Omental fat pad (tissue), 3 donors: ENCODE measurements at regions not wholly inside any gene's neighbourhood (a gene's known extent, or its start where the extent isn't known, plus 50 kb on each side); places are given as distances from the start of the nearest gene placed in this dataset.

Experiments used
- ATAC-seq: fragments of 150-250 bp; one replicate; pipeline ENCODE4 v1.9.1; 2016; ENCODE audit warnings: mild to moderate bottlenecking, moderate library complexity; ENCODE audit not compliant: low FRiP score
- DNase-seq: peaks from one replicate; pipeline ENCODE4 v3.0.0-alpha.2; 2019; ENCODE audit warnings: low spot score
- CTCF ChIP-seq, 3 donors: fragments of 450-650 bp; IDR thresholded peaks; one replicate each; pipeline ENCODE4 v1.5.1; 2016 to 2017; ENCODE audit warnings: antibody characterized with exemption in 3 of 3, mild to moderate bottlenecking in 3 of 3, moderate library complexity in 2 of 3

GRCh38 chr12:127300075-127300474, 966.9 kb upstream of the TMEM132C start:
- ATAC-seq = no peak

DNA sequence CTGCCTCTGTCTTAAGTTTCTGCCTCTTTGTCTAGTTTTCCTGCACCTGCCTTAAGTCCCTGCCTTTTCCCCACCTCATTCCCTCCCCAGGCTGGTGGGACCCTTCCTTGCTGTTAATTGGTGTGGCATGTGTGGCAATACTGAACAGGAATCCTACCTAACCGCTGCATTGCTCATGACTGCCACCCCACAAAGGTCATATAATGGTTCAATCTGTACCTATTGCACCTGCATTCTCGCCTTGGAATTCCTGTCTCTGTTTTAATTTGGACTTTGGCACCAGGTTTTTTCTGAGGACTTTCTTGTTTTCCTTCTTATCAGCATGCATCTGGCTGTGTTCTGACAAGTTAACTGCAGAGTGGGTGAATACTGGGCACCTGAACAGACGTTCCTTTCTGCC, 966.2 kb upstream of the TMEM132C start:
- DNase-seq (no peak), ATAC-seq (no peak)
- TF ChIP-seq CTCF (IDR thresholded peaks at IDR 0.05) = no peak

More at GRCh38 chr12:127300075-127300474, 966.9 kb upstream of the TMEM132C start:
- no peak for DNase-seq
- no peak for TF ChIP-seq CTCF (IDR thresholded peaks at IDR 0.05)

DNA sequence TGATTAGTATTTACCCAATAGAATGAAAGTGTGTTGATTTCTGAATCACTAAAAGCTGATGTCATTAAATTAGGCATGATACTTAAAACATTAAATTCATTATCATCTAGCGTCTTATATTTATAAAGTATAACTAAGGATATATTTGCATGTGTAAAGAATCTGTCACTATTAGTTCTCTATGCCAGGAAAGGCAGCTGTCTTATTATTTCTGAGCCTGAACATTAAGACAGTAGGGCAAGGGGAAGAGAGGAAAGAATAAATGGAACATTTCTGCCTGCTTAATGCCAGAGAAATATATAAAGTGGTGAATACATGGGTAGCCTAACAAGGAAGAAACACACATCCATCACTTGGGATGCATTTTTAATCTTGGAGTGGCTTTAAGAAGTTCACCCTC, 965.1 kb upstream of the TMEM132C start:
- no peak for DNase-seq
- no peak for TF ChIP-seq CTCF (IDR thresholded peaks at IDR 0.05)
- no peak for ATAC-seq

GRCh38 chr12:127304751-127305725, 961.9 kb upstream of the TMEM132C start:
- TF ChIP-seq CTCF (IDR thresholded peaks at IDR 0.05) = no peak
- no peak for DNase-seq
- no peak for ATAC-seq

GRCh38 chr12:127306604-127307215, 960.3 kb upstream of the TMEM132C start:
- DNase-seq = no peak
- no peak for TF ChIP-seq CTCF (IDR thresholded peaks at IDR 0.05)
- ATAC-seq = no peak

GRCh38 chr12:127307528-127307927, 959.4 kb upstream of the TMEM132C start:
- no peak for ATAC-seq
- no peak for TF ChIP-seq CTCF (IDR thresholded peaks at IDR 0.05)
- no peak for DNase-seq
